ENCODE measurements at regions not wholly inside any gene's neighbourhood (a gene's known extent, or its start where the extent isn't known, plus 50 kb on each side); places are given as distances from the start of the nearest gene placed in this dataset.
"Not testable (repeated sequence)": the region's sequence is repeated elsewhere in the genome, so short reads cannot be mapped to it uniquely, and the experiment has no call there.

DNA sequence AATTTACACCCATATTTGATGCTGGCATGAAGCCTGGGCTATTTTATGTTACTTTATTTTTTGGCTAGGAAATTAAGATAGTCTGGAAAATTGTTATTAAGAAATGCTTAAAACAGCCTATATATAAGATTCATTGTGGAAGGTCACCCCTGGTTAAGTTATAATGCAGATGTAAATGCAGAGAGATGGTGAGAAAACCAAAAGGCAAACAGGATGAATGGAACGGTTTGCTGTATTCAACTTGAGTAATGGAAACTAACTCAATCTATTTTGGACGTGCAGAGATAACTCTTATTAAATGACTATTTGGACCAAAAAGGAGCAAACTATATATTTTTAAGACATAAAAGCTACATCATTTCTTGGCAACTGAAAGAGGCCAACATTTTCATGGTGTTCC lies 446.3 kb upstream of the FRG1 start:
- DNase-seq (ENCODE audit: low read depth in 2 of 3, low spot score in 2 of 3) = no peak

DNA sequence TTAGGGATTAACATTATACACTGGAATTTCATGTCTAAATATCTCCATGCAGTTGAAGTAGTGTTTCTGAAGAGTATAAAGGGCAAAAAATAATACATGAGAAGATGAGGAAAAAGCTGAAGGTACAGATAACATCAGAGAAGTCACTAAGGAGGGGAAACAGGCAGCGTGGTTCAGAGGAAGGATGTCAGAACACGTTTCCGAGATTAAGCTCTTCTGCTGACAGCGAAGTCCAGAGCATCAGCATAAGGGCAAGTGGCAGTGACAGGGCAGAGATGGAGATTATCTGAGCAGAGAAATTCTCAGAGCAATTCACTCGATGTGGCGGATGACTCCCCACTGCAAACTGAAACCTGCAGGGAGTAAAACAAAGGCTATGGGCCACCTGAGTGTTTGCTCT lies 443.2 kb upstream of the FRG1 start:
- no peak for DNase-seq (ENCODE audit: low read depth in 2 of 3, low spot score in 2 of 3)

DNA sequence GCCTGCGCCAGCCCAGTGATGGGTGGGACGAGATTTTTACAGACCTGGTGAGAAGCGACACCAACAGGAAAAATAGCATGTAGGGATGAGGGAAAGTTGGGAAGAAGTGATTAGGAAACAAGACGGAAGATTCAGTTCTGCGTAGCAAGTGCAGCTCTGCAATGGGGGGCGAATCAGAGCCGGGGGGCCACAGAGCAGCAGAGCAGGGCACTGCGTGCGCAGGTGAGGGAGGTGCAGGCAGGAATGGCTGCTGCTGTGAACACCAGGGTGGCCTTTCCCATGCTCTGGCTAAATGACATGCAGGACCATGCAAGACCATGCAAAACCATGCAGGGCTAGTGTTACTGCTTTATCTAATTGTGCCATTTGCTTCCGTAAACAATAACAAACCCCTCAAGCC lies 442.7 kb upstream of the FRG1 start:
- no peak for DNase-seq (ENCODE audit: low read depth in 2 of 3, low spot score in 2 of 3)

DNA sequence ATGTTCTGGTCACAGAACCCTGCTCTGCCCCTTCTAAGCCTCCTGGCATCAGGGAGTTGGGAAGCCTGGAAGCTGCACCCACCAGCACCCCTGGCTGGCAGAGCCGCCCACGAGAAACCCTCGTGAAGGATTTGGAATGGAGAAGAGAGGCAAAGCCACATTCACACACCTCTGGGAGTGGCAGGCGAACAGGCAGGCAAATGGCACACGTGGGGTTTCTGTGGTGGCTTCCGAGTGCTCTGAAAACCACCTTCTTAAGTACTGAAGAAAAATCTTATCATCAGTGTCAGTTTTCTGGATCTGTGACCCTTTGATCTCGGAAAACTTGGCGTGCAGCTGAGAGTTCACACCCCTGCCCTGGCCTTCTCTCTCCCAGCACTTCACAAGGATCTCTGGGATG lies 442.2 kb upstream of the FRG1 start:
- no peak for DNase-seq (ENCODE audit: low read depth in 2 of 3, low spot score in 2 of 3)

DNA sequence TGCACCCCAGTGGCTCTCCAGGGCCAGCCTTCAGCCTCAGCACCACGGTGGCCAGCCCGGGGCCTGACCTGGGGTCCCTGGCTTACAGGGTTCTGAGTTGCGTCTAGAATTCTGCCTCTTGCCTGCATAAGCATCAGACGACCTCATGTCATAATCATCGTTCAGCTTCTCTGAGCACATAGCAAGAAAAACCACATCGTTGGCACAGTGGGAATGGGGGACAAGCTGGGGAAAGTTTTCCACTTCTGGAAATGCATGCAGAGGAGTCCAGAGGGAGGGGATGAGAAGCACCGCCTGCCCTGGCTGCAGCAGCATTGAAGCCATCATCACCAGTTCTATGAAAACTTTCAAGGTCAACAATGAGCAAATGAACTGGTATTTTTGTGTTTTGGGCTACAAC lies 441.0 kb upstream of the FRG1 start:
- DNase-seq (ENCODE audit: low read depth in 2 of 3, low spot score in 2 of 3) = no peak

DNA sequence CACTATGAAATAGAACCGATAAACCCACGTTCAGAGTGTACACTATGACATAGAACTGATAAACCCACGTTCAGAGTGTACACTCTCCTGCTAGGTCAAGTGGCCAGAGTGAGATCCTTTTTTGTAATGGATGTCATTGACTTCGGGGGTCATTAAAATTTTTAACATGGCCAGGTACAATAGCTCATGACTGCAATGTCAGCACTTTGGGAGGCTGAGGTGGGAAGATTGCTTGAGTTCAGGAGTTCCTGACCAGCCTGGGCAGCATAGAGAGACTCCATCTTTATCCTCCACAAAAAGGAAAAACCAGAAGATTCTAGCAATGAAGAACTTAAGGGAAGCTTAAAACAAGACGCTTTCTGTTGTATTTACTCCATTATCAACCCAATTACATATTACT lies 439.7 kb upstream of the FRG1 start:
- DNase-seq (ENCODE audit: low read depth in 2 of 3, low spot score in 2 of 3) = no peak

DNA sequence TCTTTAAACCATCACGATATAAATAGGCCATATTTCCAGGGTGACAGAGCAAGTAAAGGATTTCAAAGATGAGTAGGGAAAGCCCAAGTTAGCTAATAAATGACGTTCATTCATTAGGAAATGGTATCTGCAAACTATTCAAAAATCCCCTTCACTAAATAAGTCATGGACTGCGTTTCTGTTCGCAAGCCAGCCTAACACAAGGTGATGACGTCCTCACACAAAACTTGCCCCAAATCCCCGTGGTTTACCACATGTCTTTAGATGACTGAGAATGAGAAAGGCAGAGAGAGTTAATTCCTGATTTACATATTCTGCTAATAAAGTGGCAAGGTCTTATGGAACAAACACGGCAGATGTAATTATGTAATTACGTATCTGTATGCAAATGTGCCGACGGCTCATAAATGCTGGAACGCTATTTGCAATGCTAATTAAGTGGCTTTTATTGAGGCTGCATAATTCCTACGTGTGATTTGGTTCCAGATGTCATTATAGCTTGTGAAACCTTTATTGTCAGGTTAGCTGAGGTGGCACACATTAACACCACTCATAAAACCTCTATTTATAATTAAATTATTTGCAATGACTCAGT lies 437.7 kb upstream of the FRG1 start:
- no peak for DNase-seq (ENCODE audit: low read depth in 2 of 3, low spot score in 2 of 3)

DNA sequence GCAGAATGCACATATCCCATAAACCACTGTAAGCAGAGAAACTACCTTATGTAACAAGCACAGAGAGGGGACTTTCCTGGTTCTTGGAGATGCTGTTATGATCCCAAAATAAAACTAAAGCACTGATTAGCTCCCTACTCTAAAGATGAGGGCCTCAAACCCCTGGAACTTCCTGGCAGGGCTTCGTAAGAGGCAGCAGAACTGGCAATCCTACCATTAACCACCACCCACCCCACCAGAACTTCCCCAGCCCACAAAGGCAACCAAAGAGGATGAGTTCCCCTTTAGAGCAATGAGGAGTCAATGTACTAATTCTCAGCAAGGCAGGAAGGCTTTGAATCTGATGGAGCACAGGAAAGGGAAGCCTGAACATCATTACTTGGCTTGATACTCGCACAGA lies 436.5 kb upstream of the FRG1 start:
- no peak for DNase-seq (ENCODE audit: low read depth in 2 of 3, low spot score in 2 of 3)

DNA sequence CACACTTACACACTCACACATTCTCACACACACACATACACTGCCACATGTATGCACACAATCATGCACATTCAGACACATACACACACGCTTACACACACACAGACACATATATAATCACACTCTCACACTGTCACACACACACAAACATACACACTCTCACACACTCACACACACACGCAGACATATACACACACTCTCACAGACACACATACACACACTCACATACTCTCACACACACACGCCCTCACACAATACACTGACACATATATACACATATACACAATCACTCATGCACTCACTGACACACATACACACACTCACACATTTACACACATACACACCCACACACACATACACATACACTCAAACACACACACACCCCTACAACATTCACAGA lies 435.3 kb upstream of the FRG1 start:
- no peak for DNase-seq (ENCODE audit: low read depth in 2 of 3, low spot score in 2 of 3)

DNA sequence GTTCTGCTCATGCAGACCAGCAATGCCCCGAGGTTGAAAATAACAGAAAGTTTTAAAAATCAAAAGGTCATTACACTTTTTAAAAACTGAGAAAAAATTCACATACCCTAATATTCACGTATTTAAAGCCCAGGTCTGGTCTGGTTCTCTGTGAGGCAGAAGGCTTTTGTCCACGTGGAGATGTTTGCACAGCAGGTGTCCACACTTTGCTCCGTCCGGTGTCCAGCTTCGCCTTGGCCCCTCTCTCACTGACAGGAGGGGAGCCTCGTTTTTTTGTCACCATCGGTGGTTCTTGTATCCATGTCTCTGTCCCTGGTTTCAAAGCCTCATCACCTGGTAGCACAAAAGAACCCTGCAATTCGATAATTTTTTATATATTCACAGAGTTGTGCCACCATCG lies 434.6 kb upstream of the FRG1 start:
- no peak for DNase-seq (ENCODE audit: low read depth in 2 of 3, low spot score in 2 of 3)

DNA sequence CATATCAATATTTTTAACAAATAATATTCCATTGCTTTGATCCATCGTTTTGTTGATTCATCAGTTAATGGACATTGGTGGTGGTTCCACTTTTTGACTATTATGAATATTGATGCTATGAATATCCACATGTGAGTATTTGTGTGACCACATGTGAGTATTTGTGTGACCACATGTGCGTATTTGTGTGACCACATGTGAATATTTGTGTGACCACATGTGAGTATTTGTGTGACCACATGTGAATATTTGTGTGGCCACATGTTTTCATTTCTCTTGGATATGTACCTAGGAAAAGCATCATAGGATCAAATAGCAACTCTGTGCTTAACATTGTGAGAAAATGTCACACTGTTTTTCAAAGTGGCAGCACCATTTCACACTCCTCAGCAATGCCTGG lies 433.6 kb upstream of the FRG1 start:
- no peak for DNase-seq (ENCODE audit: low read depth in 2 of 3, low spot score in 2 of 3)

DNA sequence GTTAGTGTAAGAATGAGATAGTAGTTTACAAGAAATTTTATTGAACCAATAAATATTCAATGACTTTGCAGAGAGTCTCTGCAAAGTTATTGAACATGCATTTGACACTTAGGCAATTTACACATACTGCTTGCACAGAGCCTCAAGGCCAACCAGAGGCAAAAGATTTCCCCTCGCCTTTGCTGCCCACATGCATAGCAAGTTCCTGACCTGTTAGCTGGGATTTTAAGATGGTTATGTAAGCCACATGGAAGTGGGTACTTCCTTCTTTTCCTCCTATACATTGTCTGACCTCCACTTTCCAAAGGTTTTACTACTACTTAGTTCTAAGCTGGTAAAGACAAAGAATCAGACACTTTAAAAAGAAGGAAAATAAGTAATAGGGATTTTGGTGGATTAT lies 430.1 kb upstream of the FRG1 start:
- no peak for DNase-seq (ENCODE audit: low read depth in 2 of 3, low spot score in 2 of 3)

DNA sequence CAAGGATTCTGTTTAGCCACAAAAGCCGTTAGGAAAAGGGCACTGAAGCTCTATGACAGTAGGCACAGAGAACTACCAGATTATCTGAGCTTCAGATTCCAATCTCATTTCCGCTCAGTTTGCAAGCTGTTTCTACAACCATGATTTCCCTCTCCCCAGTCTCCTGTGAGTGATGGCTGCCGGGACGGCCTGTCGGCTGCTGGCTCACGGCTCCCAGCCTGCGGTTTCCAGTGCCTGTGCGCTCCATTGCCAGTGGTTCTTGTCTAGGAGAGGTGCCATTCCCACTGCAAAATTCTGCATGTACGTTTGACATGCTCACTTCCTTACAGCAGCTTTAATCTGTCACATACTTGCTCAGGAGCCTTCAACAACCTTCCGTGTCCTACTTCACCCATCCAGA lies 429.1 kb upstream of the FRG1 start:
- no peak for DNase-seq (ENCODE audit: low read depth in 2 of 3, low spot score in 2 of 3)

DNA sequence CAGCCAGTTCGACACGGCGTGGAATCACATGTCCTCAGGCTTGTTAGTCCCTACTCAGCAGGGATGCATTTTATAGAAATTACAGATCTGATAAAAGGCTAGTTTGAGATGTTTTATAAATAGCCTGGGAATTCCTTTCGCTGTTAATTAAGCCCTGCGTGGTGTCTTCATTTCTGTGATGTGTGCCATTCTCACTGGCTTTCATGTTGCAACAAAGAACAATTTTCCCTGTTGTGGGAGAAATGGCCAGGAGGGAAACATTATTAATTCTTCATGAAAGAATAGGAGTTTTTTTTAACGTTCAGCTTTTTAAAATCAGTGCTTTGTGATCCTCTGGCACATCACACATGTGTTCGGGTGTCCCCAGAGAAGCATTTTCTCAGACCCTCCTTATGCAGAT lies 427.3 kb upstream of the FRG1 start:
- DNase-seq (ENCODE audit: low read depth in 2 of 3, low spot score in 2 of 3) = no peak

DNA sequence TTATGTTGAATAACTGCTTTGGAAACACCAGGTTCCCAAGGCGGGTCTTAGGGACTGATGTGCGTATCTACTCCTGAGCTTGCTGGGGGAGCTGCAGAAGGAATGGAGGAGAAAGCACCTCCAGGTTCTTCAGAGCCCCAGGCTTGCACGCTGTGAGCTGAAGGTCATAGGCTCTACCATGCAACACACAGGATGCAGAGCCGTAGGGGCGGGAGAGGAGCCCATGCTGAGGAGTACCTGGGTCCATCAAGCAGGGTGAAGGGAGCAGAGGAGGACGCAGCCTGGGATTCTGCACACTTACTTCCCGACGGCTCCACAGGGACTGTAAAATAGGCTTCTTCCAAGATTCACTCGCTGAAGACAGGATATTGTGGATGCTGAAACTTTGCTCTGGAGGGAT lies 426.5 kb upstream of the FRG1 start:
- no peak for DNase-seq (ENCODE audit: low read depth in 2 of 3, low spot score in 2 of 3)

DNA sequence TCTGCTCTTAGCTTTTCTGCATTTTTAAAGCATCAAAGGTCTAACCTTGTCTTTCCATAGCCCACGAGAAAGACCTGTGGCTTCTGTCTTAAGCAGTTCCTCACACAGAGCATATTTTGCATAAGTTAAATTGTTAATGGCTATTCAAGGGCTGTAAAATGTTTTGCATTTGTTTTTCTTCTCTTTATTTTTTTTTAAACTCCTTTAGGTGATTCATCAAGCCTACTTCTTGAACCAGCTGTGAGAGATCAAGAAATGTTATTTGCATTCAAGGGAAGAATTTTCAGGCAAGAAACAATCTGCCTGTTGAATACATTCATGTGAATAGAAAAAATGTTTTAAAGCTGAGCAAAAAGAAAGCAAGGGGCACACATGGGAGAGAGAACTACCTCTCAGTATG lies 423.8 kb upstream of the FRG1 start:
- DNase-seq (ENCODE audit: low read depth in 2 of 3, low spot score in 2 of 3) = no peak

DNA sequence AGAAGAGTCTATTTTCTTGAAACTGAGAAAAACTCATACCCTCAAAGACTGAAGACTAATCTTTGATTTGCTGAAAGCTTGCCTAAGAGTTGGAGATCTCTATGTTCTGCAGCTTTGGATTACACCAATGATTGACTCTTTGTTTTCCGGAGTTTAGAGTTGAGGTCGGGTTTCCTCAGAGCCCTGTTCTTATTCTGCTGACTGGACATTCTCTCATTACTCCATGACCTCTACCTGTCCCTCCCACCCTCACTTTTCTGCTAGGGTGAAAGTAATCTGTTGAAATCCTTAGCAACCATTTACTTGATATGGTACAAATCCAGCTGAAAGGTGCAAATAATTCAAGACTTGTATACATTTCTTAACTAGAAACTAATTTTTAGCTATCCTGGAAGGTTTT lies 421.5 kb upstream of the FRG1 start:
- no peak for DNase-seq (ENCODE audit: low read depth in 2 of 3, low spot score in 2 of 3)

DNA sequence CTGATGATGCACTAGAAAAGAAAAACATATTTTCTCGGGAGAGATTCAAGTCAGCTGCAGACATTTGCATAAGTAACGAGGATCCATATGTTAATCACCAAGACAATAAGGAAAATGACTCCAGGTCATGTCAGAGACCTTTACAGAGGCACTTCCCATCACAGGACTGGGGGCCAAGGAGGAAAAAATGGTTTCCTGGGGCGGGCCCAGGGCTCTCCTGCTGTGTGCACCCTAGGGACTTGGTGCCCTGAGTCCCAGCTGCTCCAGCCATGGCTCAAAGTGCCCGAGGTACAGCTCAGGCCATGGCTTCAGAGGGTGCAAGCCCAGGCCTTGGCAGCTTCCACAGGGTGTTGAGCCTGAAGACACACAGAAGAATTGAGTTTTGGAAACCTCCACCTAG lies 415.4 kb upstream of the FRG1 start:
- DNase-seq (ENCODE audit: low read depth in 2 of 3, low spot score in 2 of 3) = no peak

DNA sequence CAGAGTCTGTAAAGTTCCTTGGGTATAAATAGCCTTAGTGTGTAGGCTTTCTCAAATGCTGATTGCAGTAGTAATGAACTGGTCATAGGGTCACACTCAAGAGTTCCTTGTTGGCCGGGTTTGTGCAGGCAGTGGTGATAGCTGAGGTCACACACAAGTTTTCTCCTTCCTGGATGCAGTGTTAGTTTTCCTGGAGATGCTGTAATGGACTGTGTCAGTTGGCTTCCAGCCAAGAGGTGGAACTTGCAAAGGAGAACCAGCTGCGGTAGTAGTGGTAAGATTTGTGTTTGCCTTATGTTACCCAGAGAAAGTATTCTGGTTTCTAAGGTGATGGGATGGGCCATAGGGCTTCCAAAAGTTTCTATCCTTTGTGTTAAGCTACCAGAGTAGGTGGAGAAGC lies 409.8 kb upstream of the FRG1 start:
- no peak for DNase-seq (ENCODE audit: low read depth in 2 of 3, low spot score in 2 of 3)

DNA sequence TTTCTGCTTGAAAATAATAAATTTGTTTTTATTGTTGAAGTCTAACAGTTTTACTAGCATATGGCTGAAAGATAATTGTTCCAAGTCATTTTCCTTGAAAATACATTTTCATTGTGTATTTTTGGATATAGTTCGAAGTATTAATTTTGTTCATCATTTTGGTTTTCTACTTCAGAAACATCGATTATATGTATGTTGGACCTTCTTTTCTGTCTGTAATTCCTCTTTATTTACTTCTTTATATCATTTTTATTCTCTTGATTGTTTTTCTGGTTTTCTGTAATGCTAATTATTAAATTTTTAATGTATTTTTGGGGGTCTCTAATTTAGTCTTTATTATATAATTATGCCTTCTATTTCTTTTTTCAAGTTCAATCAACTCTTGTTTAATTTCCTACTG lies 407.1 kb upstream of the FRG1 start:
- DNase-seq (ENCODE audit: low read depth in 2 of 3, low spot score in 2 of 3) = no peak

DNA sequence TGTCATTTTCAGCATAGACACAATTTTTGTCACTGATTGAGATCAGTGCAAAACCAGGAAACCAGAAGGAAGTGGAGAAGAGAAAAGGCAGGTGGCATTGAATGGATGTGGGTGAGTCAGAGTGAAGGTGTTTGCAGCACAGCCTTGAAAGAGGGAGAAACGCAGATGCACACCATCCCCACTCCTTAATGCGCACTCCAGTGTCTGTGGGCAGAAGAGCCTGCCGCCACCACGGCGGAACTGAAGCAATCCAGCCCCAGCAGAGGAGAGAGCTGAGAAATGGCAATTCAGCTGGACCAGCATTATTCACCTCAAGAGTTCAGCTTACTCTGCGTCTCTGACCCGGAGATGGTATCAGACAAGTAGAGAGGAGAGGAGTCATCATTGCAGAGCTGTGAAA lies 393.1 kb upstream of the FRG1 start:
- DNase-seq (ENCODE audit: low read depth in 2 of 3, low spot score in 2 of 3) = no peak

DNA sequence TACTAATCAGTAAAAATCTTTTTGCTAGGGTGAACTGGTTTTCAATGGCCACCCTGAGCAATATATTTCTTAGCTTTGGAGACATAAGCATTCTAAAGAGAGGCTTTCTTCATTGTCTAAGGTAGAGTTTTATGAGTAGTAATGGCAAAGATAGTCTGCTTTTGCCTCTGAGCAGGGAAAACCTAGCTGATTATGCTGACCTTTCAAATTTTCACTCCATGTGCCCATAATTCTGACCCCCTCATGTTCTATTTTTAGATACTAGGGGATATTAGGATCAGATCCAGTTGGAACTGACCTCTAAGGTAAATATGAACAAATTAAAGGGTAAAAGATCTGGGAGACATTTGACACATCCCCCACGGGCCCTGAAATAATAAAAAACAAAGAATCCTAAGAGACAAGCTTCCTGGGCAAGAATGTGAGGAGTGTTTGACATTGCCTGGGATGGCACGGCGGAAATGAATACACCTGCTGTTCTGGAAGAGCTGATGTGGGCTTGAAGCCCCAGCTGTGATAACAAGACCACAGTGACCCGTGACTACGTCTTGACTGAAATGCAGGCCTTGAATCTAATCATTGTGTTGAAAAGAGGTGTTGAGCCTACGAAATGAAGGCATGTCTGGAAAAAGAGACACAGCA lies 392.1 kb upstream of the FRG1 start:
- no peak for DNase-seq (ENCODE audit: low read depth in 2 of 3, low spot score in 2 of 3)

DNA sequence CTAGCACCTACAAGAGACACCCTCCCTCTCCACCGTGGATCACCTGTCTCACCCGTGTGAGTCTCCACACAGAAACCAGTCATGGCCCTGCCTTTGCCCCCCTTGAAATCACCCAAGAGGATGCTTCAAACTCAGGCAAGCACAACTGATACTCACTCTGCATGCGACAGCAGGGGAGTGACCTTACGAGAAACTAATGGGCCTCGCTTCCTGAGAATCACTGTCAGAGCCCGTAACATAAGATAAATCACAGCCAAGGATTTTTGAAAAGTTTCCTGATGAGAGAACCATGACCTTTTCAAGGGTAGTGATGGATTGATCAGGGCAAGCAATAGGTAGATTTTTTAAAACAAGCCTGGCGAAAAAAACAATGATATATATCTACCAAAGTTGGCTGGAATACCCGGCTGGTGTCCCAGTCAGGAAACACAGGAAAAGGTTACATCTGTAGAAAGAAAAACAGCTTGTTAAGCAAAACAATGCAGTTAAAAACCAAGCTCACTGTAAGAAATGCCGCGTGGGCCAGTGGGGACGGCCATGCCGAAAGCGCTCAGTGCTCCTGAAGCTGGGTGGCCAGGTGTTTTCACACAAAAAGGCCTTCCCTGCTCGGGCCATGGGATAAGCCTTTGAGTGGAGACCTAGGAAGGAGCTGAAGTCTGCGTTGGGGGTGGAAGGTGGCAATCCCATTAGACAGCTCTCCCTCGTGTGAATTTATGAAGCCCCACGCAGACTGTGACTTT lies 388.6 kb upstream of the FRG1 start:
- DNase-seq (ENCODE audit: low read depth in 2 of 3, low spot score in 2 of 3) = not testable (repeated sequence)
